ENCODE measurements at regions not wholly inside any gene's neighbourhood (a gene's known extent, or its start where the extent isn't known, plus 50 kb on each side); places are given as distances from the start of the nearest gene placed in this dataset.

GRCh38 chr15:96410175-96411055 lies 79.9 kb downstream of the NR2F2 start:
- TF ChIP-seq, protein P1, sequence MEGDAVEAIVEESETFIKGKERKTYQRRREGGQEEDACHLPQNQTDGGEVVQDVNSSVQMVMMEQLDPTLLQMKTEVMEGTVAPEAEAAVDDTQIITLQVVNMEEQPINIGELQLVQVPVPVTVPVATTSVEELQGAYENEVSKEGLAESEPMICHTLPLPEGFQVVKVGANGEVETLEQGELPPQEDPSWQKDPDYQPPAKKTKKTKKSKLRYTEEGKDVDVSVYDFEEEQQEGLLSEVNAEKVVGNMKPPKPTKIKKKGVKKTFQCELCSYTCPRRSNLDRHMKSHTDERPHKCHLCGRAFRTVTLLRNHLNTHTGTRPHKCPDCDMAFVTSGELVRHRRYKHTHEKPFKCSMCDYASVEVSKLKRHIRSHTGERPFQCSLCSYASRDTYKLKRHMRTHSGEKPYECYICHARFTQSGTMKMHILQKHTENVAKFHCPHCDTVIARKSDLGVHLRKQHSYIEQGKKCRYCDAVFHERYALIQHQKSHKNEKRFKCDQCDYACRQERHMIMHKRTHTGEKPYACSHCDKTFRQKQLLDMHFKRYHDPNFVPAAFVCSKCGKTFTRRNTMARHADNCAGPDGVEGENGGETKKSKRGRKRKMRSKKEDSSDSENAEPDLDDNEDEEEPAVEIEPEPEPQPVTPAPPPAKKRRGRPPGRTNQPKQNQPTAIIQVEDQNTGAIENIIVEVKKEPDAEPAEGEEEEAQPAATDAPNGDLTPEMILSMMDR (conservative IDR thresholded peaks at IDR 0.05), result no peak
- no peak overlapping the region for H3K27ac ChIP-seq

GRCh38 chr15:96411056-96412031 lies 80.8 kb downstream of the NR2F2 start:
- no peak overlapping the region for H3K27ac ChIP-seq
- TF ChIP-seq, protein P1 (conservative IDR thresholded peaks at IDR 0.05), result no peak

DNA sequence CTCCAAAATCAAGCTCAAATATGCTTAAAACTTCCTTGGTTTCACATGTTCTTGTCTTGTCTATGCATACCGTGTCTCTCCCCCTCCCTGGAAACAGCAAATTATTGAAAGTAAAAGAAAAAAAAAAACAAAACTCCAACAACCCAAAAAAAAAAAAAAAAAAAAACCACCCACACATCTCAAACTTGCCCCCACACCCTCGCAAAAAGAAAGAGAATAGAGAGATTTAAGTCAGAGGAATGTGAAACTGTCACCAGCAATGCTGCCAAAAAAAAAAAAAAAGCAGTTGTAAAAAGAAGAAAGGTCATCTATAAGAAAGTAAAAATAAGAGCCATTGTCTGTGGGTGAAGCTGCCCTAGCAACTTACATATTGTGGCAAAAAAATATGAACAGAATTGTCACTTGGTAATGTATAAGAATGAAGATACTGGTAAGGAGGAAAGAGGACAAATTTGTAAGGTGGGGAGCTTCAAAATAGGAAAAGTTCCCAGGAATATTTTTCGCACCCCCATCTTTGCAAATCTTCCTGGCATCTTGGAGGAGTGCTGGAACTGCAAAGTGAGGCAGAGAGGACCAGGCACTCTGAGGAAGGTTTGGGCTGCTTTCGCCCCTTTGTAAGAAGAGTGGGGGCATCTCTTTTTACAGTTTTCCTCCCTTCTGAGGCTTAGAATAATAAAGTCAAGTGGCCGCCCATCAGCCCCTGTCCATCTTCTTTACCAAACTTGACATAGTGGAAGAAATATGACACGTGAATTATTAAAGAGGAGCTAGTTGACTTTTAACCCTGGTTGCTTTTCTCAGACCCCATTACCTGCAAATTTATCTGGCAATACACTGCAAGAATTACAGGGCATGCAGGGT lies 81.8 kb downstream of the NR2F2 start:
- H3K27ac ChIP-seq, result no peak overlapping the region
- TF ChIP-seq, protein P1 (conservative IDR thresholded peaks at IDR 0.05), result no peak

DNA sequence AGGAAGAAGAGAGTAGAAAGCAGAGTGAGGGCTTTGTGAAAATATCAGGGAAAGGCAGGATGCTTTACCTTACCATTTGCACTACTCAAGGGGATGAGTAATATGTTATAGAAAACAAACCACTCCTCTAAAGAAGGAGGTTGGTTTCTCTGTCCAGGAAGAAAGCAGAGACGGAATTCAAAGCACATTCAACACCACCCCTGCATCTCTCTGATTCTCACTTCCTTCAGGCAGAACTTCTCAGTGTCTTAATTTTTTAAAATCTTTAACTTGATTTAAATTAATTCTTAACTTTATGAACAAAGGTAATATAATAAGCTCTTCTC lies 82.4 kb downstream of the NR2F2 start:
- H3K27ac ChIP-seq, result no peak overlapping the region

GRCh38 chr15:96413657-96414056 lies 83.2 kb downstream of the NR2F2 start:
- TF ChIP-seq, protein P1 (conservative IDR thresholded peaks at IDR 0.05), result no peak
- H3K27ac ChIP-seq, result no peak overlapping the region

More for the DNA sequence above, 82.4 kb downstream of the NR2F2 start:
- TF ChIP-seq, protein P1 (conservative IDR thresholded peaks at IDR 0.05), result no peak

- no peak overlapping the region for H3K27ac ChIP-seq
- TF ChIP-seq, protein P1 (conservative IDR thresholded peaks at IDR 0.05), result no peak
Observed at GRCh38 chr15:96414875-96415274, 84.4 kb downstream of the NR2F2 start.
